ENCODE measurements at regions not wholly inside any gene's neighbourhood (a gene's known extent, or its start where the extent isn't known, plus 50 kb on each side); places are given as distances from the start of the nearest gene placed in this dataset.

DNA sequence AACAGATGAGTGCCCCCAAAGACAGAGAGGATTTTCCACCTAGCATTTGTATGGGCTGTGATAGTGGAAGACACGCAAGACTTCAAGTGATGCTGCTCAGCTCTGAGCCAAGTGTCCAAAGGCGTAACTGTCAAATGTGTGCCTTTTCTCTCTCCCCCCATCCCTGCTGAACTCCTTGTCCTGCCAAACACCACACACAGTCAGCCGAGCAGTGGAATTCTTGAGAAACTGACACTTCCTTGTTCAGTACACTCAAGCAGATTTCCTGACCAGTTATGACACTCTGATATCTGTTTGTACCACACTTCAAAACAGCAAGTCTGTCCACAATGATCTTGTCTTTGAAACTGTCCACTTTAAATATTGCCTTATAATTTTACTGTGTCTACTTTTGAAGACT, 166.4 kb downstream of the PIK3R1 start:
- peak; percentile 29 for ATAC-seq
- Histone ChIP-seq H3K36me3 (no peaks in the 10 kb centered on the region), H3K27me3 (no peaks in the 10 kb centered on the region), H3K4me1 (peaks cover 0 to 32% of the 10 kb centered on the region in 2 donors), H3K9me3 (no peaks in the 10 kb centered on the region), H3K4me3 (no peak overlapping the region), H3K27ac (peak overlapping the region in 1 of 2 donors; percentile 67)
- intact Hi-C loops (cut with DNase I): no loop called here
- TF ChIP-seq, protein P1, sequence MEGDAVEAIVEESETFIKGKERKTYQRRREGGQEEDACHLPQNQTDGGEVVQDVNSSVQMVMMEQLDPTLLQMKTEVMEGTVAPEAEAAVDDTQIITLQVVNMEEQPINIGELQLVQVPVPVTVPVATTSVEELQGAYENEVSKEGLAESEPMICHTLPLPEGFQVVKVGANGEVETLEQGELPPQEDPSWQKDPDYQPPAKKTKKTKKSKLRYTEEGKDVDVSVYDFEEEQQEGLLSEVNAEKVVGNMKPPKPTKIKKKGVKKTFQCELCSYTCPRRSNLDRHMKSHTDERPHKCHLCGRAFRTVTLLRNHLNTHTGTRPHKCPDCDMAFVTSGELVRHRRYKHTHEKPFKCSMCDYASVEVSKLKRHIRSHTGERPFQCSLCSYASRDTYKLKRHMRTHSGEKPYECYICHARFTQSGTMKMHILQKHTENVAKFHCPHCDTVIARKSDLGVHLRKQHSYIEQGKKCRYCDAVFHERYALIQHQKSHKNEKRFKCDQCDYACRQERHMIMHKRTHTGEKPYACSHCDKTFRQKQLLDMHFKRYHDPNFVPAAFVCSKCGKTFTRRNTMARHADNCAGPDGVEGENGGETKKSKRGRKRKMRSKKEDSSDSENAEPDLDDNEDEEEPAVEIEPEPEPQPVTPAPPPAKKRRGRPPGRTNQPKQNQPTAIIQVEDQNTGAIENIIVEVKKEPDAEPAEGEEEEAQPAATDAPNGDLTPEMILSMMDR (IDR thresholded peaks at IDR 0.05): no peak
- no peak for DNase-seq

DNA sequence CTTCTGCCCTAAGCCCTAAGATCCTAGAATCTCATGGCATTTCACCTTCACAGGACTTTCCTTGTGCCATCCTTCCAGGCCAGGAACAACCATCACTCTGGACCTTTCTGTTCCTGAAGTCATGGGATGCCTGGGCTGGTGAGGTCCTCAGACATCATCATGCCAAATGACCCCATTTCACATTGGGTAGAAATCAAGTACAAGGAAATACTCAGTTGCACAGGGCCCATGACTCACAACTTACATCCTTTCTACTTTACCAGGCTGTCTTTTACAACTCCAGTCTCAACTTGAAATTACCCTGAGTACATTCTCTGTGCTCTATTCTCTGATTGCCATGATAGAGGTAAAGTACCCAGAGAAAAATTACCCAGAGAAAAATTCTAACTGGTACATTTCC, 167.1 kb downstream of the PIK3R1 start:
- Histone ChIP-seq H3K27ac (peak overlapping the region in 1 of 2 donors; percentile 67), H3K4me1 (peaks cover 0 to 32% of the 10 kb centered on the region in 2 donors), H3K9me3 (no peaks in the 10 kb centered on the region), H3K4me3 (no peak overlapping the region), H3K27me3 (no peaks in the 10 kb centered on the region), H3K36me3 (no peaks in the 10 kb centered on the region)
- ATAC-seq (no peak), DNase-seq (no peak)
- intact Hi-C loops (cut with DNase I): no loop called here
- TF ChIP-seq, protein P1 (IDR thresholded peaks at IDR 0.05): no peak

DNA sequence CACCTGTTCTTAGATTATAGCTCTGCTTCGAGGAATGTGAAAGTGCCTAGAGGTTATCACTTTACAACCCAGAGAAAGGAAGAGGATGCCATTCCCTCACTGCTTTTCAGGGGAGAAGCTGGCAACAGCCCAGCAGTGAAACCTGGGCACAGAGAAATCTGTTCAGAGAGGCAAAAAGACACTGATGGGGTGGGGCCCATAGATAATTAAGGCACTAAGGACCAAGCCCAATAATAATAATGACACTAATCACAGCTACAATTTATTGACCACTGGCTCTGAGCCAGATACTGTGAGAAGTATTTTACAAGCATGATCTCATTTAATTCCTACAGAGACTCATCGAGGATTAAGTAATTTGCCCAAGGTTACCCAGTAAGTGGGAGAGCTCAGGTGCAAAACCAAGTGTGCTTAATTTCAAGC, 168.3 kb downstream of the PIK3R1 start:
- no peak for ATAC-seq
- Histone ChIP-seq H3K27ac (no peak overlapping the region), H3K36me3 (no peaks in the 10 kb centered on the region), H3K4me1 (peaks cover 0 to 32% of the 10 kb centered on the region in 2 donors), H3K4me3 (no peak overlapping the region), H3K9me3 (no peaks in the 10 kb centered on the region), H3K27me3 (no peaks in the 10 kb centered on the region)
- intact Hi-C loops (cut with DNase I): no loop called here
- DNase-seq: no peak
- TF ChIP-seq, protein P1 (IDR thresholded peaks at IDR 0.05): no peak

DNA sequence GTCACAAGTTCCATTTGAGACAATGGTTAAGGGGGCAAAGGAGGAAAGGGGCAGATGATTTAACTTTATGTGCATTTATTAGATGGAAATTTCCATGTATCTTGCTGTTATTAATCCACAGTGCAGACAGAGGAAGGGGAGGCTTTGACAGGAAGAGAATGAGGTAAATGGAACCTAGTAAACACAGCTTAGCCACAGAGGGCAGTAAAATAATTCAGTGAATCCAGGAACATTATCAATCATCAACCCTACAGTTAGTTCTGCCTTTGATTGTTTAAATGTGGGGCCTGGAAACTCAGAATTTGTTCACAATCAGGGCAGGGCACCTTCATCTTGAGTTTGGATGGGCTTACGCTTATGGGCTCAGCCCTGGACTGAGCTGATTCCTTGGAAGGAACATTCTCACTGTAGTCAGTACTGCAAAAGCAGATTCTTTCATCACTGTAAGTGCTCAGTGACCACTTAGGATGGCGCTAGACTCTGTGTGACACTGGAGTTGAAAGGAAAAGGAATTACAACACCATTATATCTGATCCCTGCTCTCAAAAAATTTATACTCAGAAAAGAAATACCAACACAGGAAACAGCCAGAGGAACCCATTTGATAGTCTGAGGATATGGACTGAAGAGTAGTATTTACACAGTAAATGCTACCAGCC, 169.5 kb downstream of the PIK3R1 start:
- H3K4me1 ChIP-seq: peaks cover 0 to 31% of the 10 kb centered on the region in 2 donors
- intact Hi-C loops (cut with DNase I): no loop called here
- no peak for ATAC-seq
- TF ChIP-seq, protein P1 (IDR thresholded peaks at IDR 0.05): no peak
- no peak overlapping the region for H3K4me3 ChIP-seq
- no peaks in the 10 kb centered on the region for H3K27me3 ChIP-seq
- no peaks in the 10 kb centered on the region for H3K36me3 ChIP-seq
- no peak overlapping the region for H3K27ac ChIP-seq
- DNase-seq: no peak
- no peaks in the 10 kb centered on the region for H3K9me3 ChIP-seq

DNA sequence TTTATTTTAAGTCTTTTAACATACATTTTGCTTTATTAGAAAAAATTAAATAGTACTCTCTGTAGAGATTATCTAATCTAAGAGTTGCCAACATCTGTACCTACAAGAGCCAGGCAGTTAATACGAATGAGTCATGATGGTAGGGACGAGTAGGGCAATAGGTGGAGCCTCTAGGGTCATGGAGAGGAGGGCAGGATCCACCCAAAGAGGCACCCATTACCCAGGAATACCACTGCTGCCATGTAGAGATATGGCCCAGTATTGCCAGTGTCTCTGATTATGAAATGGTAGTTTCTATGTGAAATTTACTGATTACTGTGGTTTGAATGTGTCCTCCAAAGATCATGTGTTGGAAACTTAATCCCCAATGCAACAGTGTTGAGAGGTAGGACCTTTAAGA, 170.4 kb downstream of the PIK3R1 start:
- Histone ChIP-seq H3K9me3 (no peaks in the 10 kb centered on the region), H3K4me1 (peaks cover 0 to 22% of the 10 kb centered on the region in 2 donors), H3K36me3 (no peaks in the 10 kb centered on the region), H3K27me3 (no peaks in the 10 kb centered on the region), H3K4me3 (no peak overlapping the region), H3K27ac (no peak overlapping the region)
- ATAC-seq: no peak
- intact Hi-C loops (cut with DNase I): no loop called here
- TF ChIP-seq, protein P1 (IDR thresholded peaks at IDR 0.05): no peak
- no peak for DNase-seq
